Astrocyte of the cerebellum (primary cell): ENCODE measurements at regions not wholly inside any gene's neighbourhood (a gene's known extent, or its start where the extent isn't known, plus 50 kb on each side); places are given as distances from the start of the nearest gene placed in this dataset.

Experiments used
- DNase-seq: peaks from one replicate; pipeline ENCODE4 v3.0.0-alpha.2; 2011; ENCODE audit warnings: low read depth
- H3K4me3 ChIP-seq: 2 replicates; pipeline ENCODE4 v1.5.1; 2011; ENCODE audit warnings: mild to moderate bottlenecking, low read depth, low read length, moderate library complexity
- in situ Hi-C: cut with HindIII; loops from 2 replicates; pipeline ENCODE4 v1.10.0; 2017; ENCODE audit warnings: low sequenced_read_pairs
- TF ChIP-seq, protein P1 (sequence below): IDR thresholded peaks from 2 replicates; pipeline ENCODE4 v1.5.1; 2012; ENCODE audit warnings: low read length, low read depth, moderate library complexity, mild to moderate bottlenecking; ENCODE audit errors: missing control alignments

DNA sequence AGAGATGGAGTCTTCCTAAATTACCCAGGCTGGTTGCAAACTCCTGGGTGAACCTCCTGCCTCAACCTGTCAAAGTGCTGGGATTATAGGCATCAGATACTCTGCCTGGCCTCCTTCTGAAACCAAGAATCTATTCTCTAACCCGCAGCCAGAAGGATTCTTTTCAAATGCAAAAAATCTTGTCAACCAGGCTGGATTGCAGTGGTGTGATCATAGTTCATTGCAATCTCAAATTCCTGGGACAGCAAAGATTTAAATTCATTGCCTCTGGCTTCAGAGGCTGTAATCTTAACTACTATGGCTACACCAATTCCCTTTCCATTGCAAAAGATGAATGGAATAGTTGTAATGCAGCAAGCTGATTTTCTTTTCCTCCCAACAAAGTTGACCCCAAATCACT, 106.3 kb upstream of the TBX3 start:
- DNase-seq = no peak
- TF ChIP-seq, protein P1, sequence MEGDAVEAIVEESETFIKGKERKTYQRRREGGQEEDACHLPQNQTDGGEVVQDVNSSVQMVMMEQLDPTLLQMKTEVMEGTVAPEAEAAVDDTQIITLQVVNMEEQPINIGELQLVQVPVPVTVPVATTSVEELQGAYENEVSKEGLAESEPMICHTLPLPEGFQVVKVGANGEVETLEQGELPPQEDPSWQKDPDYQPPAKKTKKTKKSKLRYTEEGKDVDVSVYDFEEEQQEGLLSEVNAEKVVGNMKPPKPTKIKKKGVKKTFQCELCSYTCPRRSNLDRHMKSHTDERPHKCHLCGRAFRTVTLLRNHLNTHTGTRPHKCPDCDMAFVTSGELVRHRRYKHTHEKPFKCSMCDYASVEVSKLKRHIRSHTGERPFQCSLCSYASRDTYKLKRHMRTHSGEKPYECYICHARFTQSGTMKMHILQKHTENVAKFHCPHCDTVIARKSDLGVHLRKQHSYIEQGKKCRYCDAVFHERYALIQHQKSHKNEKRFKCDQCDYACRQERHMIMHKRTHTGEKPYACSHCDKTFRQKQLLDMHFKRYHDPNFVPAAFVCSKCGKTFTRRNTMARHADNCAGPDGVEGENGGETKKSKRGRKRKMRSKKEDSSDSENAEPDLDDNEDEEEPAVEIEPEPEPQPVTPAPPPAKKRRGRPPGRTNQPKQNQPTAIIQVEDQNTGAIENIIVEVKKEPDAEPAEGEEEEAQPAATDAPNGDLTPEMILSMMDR = no peak
- in situ Hi-C loops = no loop called here
- no peak overlapping the region for H3K4me3 ChIP-seq

DNA sequence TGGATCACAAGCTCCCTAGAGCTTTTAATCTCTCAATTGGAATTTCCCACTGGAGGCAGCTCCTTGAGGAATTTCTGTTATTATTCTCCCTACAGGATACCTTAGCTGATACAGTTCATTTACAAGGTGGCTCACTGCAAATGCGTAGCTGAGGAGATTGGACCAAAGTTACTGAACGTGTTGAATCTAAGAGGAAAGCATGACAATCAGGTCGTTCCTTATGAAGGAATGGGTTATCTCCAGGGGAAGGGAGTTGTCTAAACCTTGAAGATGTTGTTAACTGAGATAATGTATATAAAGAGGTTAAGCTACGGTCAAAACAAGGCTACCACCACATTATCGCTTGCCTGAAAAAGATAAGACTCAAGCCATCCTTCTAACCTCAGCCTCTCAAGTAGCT, 105.8 kb upstream of the TBX3 start:
- TF ChIP-seq, protein P1 = no peak
- DNase-seq = no peak
- H3K4me3 ChIP-seq = no peak overlapping the region
- in situ Hi-C loops = no loop called here

DNA sequence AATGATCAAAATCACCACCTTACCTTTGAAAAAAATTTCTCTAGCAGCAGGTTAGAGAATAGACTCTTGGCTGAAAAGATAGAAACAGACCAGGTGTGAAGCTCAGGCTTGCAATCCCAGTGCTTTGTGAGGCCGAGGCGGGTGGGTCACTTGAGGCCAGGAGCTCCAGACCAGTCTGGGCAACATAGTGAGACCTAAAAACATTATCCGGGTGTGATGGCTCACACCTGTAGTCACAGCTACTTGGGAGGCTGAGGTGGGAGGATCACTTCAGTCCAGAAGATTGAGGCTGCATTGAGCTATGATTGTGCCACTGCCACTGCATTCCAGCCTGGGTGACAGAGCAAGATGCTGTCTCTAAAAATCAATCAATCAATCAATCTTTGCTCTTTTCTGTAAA, 105.3 kb upstream of the TBX3 start:
- TF ChIP-seq, protein P1 = no peak
- no peak for DNase-seq
- H3K4me3 ChIP-seq = no peak overlapping the region
- in situ Hi-C loops = no loop called here

DNA sequence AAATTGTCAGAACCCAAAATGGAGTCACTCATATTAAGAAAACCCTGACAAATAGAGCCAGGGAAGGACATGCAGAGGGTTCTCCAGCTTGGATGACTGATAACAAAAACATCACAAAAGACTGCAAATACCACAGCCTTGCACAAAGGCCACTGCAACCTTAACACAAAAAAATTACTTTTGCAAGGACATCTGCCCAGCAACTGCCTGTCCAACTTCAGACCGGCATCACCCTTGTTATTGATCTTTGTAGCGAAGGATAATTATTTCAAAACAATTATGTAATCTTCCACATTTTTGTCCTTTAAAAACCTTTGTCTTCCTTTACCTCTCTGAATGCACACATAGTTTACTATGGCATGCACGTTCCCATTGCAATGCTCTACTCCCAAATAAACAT, 100.6 kb upstream of the TBX3 start:
- TF ChIP-seq, protein P1 = no peak

DNA sequence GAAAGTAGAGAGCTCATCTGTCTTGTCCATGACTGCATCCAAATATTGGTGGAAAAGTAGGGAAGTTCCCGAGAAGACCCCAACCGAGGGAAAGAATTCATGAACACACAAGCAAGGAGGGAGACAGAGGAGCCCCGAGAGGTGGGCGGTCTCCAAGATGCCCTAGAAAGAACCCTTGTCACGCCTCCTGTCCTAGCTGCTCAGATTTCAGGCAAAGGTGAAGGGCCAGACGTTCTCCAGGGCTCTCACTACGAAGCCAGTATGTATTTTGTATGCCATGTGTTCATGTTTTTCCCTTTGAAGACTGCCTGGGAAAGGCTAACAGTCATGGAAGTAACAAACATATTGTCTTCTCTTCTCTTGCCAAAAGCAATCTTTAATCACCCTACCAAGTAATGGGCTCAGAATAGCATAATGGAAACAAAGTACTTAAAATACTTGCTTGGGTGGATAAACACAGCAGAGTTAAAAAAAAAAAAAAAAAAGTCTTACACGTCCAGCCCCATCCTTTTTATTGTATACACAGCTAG, 99.2 kb upstream of the TBX3 start:
- H3K4me3 ChIP-seq = no peak overlapping the region
- DNase-seq = no peak
- TF ChIP-seq, protein P1 = no peak
- in situ Hi-C loops = no loop called here

More for the DNA sequence above, 100.6 kb upstream of the TBX3 start:
- DNase-seq = no peak
- in situ Hi-C loops = no loop called here
- H3K4me3 ChIP-seq = no peak overlapping the region

DNA sequence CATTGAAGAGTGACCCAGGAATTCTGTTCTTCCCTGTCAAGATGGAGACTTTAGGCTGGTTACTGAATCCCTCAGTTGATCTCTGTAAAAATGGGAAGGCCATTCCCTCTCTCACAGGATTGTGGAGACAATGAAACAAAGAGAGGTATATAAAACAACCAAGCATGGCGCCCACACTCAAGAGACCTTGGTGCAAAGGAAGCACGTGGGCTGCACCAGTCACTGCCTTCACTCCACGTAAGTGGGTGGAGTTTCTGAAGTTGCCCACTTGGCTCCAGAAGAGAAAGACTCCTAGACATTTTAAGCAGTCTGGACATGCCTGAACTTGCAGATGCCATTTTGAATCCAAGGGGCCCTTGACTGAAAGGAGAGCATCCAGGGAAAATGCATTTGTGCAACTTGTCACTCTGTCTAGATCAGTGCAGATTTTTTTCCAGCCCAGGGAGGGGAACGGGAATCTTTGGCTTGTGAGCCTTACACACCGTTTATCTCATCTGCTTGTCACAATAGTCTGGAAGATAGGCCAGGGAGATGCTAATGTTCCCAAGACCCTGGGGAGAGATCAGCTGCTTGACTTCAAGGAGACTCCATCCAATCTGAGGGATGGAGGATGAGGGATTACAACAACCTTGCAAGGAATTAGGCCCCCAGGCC, 96.9 kb upstream of the TBX3 start:
- TF ChIP-seq, protein P1 = no peak
- DNase-seq = no peak
- in situ Hi-C loops = no loop called here
- no peak overlapping the region for H3K4me3 ChIP-seq
